H1 (cell line): ENCODE measurements at regions not wholly inside any gene's neighbourhood (a gene's known extent, or its start where the extent isn't known, plus 50 kb on each side); places are given as distances from the start of the nearest gene placed in this dataset.

Experiments
- CTCF ChIA-PET: fragments of 300-600 bp; sonication (Branson Sonifier 250); formaldehyde crosslinking; loops from one replicate; lab custom pipeline; 2021; ENCODE audit not compliant: partially characterized antibody; lab: Charles Lee
- POLR2A ChIA-PET: fragments of 300-600 bp; sonication (Branson Sonifier 250); formaldehyde crosslinking; loops from one replicate; lab custom pipeline; 2021; ENCODE audit warnings: inconsistent platforms; ENCODE audit not compliant: partially characterized antibody; lab: Charles Lee
- DNase-seq, 2 experiments: peaks; one replicate each; pipeline versions ENCODE4 v3.0.0 to v3.0.0-alpha.2; 2010 to 2022; ENCODE audit warnings: low spot score in 2 of 2, low read depth in 1 of 2, mixed read lengths in 1 of 2
- FAIRE-seq: peaks from 2 replicates; lab custom pipeline; 2011; peaks lifted over from hg19 to GRCh38; lab: Jason Lieb, UNC
- H2AFZ ChIP-seq: 2 replicates; pipeline ENCODE4 v1.8.1; 2012; ENCODE audit warnings: low read length, inconsistent platforms
- H2AK5ac ChIP-seq: 2 replicates; pipeline ENCODE4 v1.6.1; 2013; ENCODE audit warnings: low read depth, low read length
- H2BK120ac ChIP-seq: replicated peaks from 2 replicates; pipeline ENCODE3; 2013; ENCODE audit warnings: low read depth, low read length, inconsistent platforms
- H2BK12ac ChIP-seq: 2 replicates; pipeline ENCODE4 v1.6.1; 2013; ENCODE audit warnings: low read depth, low read length
- H2BK15ac ChIP-seq: 2 replicates; pipeline ENCODE4 v1.6.1; 2013; ENCODE audit warnings: low read length
- H2BK20ac ChIP-seq: 2 replicates; pipeline ENCODE4 v1.6.1; 2013; ENCODE audit warnings: low read length
- H2BK5ac ChIP-seq: 2 replicates; pipeline ENCODE4 v1.6.1; 2013; ENCODE audit warnings: low read depth, low read length
- H3K14ac ChIP-seq: 2 replicates; pipeline ENCODE4 v1.6.1; 2013; ENCODE audit warnings: inconsistent platforms; ENCODE audit not compliant: insufficient read length
- H3K18ac ChIP-seq: 2 replicates; pipeline ENCODE4 v1.6.1; 2013; ENCODE audit warnings: low read length; ENCODE audit errors: extremely low read depth
- H3K23ac ChIP-seq: 2 replicates; pipeline ENCODE4 v1.6.1; 2013; ENCODE audit warnings: inconsistent platforms; ENCODE audit not compliant: insufficient read length
- H3K23me2 ChIP-seq: 2 replicates; pipeline ENCODE4 v1.6.1; 2013; ENCODE audit warnings: low read depth, low read length
- H3K27ac ChIP-seq: 2 replicates; pipeline ENCODE4 v1.6.1; 2011; ENCODE audit warnings: low read depth, low read length, inconsistent platforms
- H3K27me3 ChIP-seq, 4 experiments: replicated peaks in 1 of 4; 1 replicate in 1 of 4; 2 replicates in 3 of 4; pipeline versions ENCODE4 v1.6.1 to v1.8.1; 2011 to 2013; ENCODE audit warnings: low read length in 3 of 4, mild to moderate bottlenecking in 3 of 4, inconsistent platforms in 2 of 4, mixed read lengths in 2 of 4, moderate library complexity in 1 of 4; ENCODE audit not compliant: control insufficient read depth in 3 of 4, insufficient read depth in 3 of 4; ENCODE audit errors: extremely low read depth in 1 of 4
- H3K36me3 ChIP-seq, 4 experiments: 2 replicates each; pipeline versions ENCODE4 v1.6.1 to v1.8.1; 2011 to 2013; ENCODE audit warnings: mild to moderate bottlenecking in 4 of 4, low read length in 3 of 4, moderate library complexity in 2 of 4, control low read depth in 1 of 4, inconsistent platforms in 1 of 4; ENCODE audit not compliant: insufficient read depth in 4 of 4, control insufficient read depth in 2 of 4
- H3K4ac ChIP-seq: replicated peaks from 2 replicates; pipeline ENCODE3; 2013; ENCODE audit warnings: low read length, low read depth, mixed read lengths, inconsistent platforms; ENCODE audit not compliant: insufficient read length
- H3K4me1 ChIP-seq, 4 experiments: replicated peaks in 1 of 4; 1 replicate in 1 of 4; 2 replicates in 3 of 4; pipeline versions ENCODE4 v1.6.1 to v1.8.1; 2011 to 2013; ENCODE audit warnings: low read length in 3 of 4, inconsistent platforms in 2 of 4, mixed read lengths in 1 of 4; ENCODE audit not compliant: insufficient read depth in 4 of 4, control insufficient read depth in 3 of 4
- H3K4me2 ChIP-seq, 2 experiments: 2 replicates each; pipeline versions ENCODE4 v1.6.1 to v1.8.1; 2011 to 2013; ENCODE audit warnings: low read depth in 2 of 2, low read length in 2 of 2, control low read depth in 1 of 2, inconsistent platforms in 1 of 2, mild to moderate bottlenecking in 1 of 2; ENCODE audit not compliant: insufficient read depth in 1 of 2
- H3K4me3 ChIP-seq, 4 experiments: fragments of 200-600, 300-600 bp in 1 of 4; sonication (generic), shearing (Covaris generic), sonication (Bioruptor Twin) in 1 of 4; 2 replicates each; pipeline versions ENCODE4 v1.5.1 to v1.8.1; 2011 to 2016; ENCODE audit warnings: low read length in 4 of 4, low read depth in 3 of 4, control low read depth in 2 of 4, inconsistent platforms in 2 of 4, mild to moderate bottlenecking in 2 of 4, mixed read lengths in 1 of 4, moderate library complexity in 1 of 4; ENCODE audit not compliant: insufficient read depth in 2 of 4; ENCODE audit errors: extremely low read depth in 1 of 4
- H3K56ac ChIP-seq: replicated peaks from 2 replicates; pipeline ENCODE3; 2013; ENCODE audit warnings: low read depth, mild to moderate bottlenecking, mixed read lengths, low read length, inconsistent platforms; ENCODE audit not compliant: insufficient read length
- H3K79me1 ChIP-seq: 2 replicates; pipeline ENCODE4 v1.6.1; 2013; ENCODE audit warnings: low read depth, low read length, control low read depth
- H3K79me2 ChIP-seq, 2 experiments: 2 replicates each; pipeline versions ENCODE4 v1.6.1 to v1.8.1; 2012 to 2013; ENCODE audit warnings: low read length in 2 of 2, mild to moderate bottlenecking in 2 of 2, inconsistent platforms in 1 of 2; ENCODE audit not compliant: insufficient read depth in 2 of 2, control insufficient read depth in 1 of 2
- H3K9ac ChIP-seq, 4 experiments: replicated peaks in 1 of 4; 1 replicate in 1 of 4; 2 replicates in 3 of 4; pipeline versions ENCODE4 v1.6.1 to v1.8.1; 2011 to 2013; ENCODE audit warnings: low read depth in 3 of 4, low read length in 3 of 4, control low read depth in 2 of 4, mild to moderate bottlenecking in 2 of 4, moderate library complexity in 2 of 4, inconsistent platforms in 1 of 4; ENCODE audit errors: extremely low read depth in 1 of 4
- H3K9me3 ChIP-seq, 2 experiments: 2 replicates each; pipeline versions ENCODE4 v1.6.1 to v1.8.1; 2012 to 2013; ENCODE audit warnings: mild to moderate bottlenecking in 2 of 2, moderate library complexity in 2 of 2, control low read depth in 1 of 2, inconsistent platforms in 1 of 2, low read depth in 1 of 2, low read length in 1 of 2, mixed read lengths in 1 of 2; ENCODE audit not compliant: insufficient read depth in 2 of 2
- H4K20me1 ChIP-seq, 2 experiments: replicated peaks in 1 of 2; 2 replicates each; pipeline versions ENCODE3 to v1.8.1; 2011 to 2013; ENCODE audit warnings: inconsistent platforms in 2 of 2, low read length in 2 of 2, mild to moderate bottlenecking in 1 of 2; ENCODE audit not compliant: insufficient read depth in 2 of 2, control insufficient read depth in 1 of 2
- H4K5ac ChIP-seq: 2 replicates; pipeline ENCODE4 v1.6.1; 2013; ENCODE audit warnings: low read length, low read depth, mixed read lengths, inconsistent platforms; ENCODE audit not compliant: insufficient read length
- H4K8ac ChIP-seq: 2 replicates; pipeline ENCODE4 v1.8.0; 2013; ENCODE audit warnings: mild to moderate bottlenecking, moderate library complexity, low read length, inconsistent platforms; ENCODE audit not compliant: insufficient read depth; ENCODE audit errors: extremely low read depth
- H4K91ac ChIP-seq: replicated peaks from 2 replicates; pipeline ENCODE3; 2013; ENCODE audit warnings: low read length, mixed read lengths, inconsistent platforms; ENCODE audit not compliant: insufficient read length
- CBX5 ChIP-seq: fragments of 300-800, 300-1000 bp; sonication (generic); IDR thresholded peaks from 2 replicates; pipeline ENCODE4 v1.7.1; 2016; ENCODE audit warnings: antibody characterized with exemption, low read length, low read depth
- CHD1 ChIP-seq: IDR thresholded peaks from 2 replicates; pipeline ENCODE4 v1.6.1; 2012; ENCODE audit warnings: low read depth, low read length, improper control_type of control experiment
- GTF2F1 ChIP-seq: IDR thresholded peaks from 2 replicates; pipeline ENCODE4 v1.6.1; 2012; ENCODE audit warnings: low read depth, low read length, improper control_type of control experiment, borderline replicate concordance
- JUN ChIP-seq: IDR thresholded peaks from 2 replicates; pipeline ENCODE4 v1.6.1; 2011; ENCODE audit warnings: low read depth, mild to moderate bottlenecking, improper control_type of control experiment, low read length
- PHF8 ChIP-seq: fragments of 200-600 bp; sonication (generic); conservative IDR thresholded peaks from 2 replicates; pipeline ENCODE4 v1.7.1; 2012; ENCODE audit warnings: low read depth, mild to moderate bottlenecking, inconsistent platforms, low read length, moderate library complexity
- POLR2AphosphoS5 ChIP-seq: IDR thresholded peaks from 2 replicates; pipeline ENCODE4 v1.6.1; 2011; ENCODE audit warnings: low read depth, low read length
- TBP ChIP-seq: IDR thresholded peaks from 2 replicates; pipeline ENCODE4 v1.6.1; 2011; ENCODE audit warnings: low read depth, low read length, improper control_type of control experiment
- TCF12 ChIP-seq: IDR thresholded peaks from 2 replicates; pipeline ENCODE4 v1.6.1; 2011; ENCODE audit warnings: low read depth, mild to moderate bottlenecking, low read length
- USF2 ChIP-seq: IDR thresholded peaks from 2 replicates; pipeline ENCODE4 v1.6.1; 2011; ENCODE audit warnings: low read length, improper control_type of control experiment
- WGBS, 2 experiments: shearing (Covaris generic) in 1 of 2; methylation state at CpG; one replicate each; pipeline versions ENCODE4 v1.1.6 to v1.1.7; 2013 to 2015; ENCODE audit warnings: low lambda C conversion rate in 2 of 2, mixed read lengths in 2 of 2, inconsistent platforms in 1 of 2, low coverage in 1 of 2, missing lambda C conversion rate in 1 of 2; ENCODE audit not compliant: insufficient replicate concordance in 2 of 2, insufficient coverage in 1 of 2, insufficient read length in 1 of 2; ENCODE audit errors: extremely low coverage in 1 of 2, missing lambda C conversion rate in 1 of 2; 5-methylcytosine and 5-hydroxymethylcytosine counted together

- WGBS, 2 experiments, result 86% methylated on average over 10 of the region's 11 CpGs; no CpG with 5 or more reads in 1 of the 2 experiments
- FAIRE-seq, result no peak
- no peak overlapping the region for H3K23ac ChIP-seq
- H3K56ac ChIP-seq, result no peak overlapping the region
- H3K9me3 ChIP-seq, result peaks cover 5% of the 10 kb centered on the region in 2 experiments; a peak in 2 of 4 replicates
- H3K4me3 ChIP-seq, result no peak overlapping the region
- H3K23me2 ChIP-seq, result peaks cover 3% of the 10 kb centered on the region; the same call in 1 of the 2 replicates
- H2BK12ac ChIP-seq, result no peak overlapping the region
- H3K18ac ChIP-seq, result no peak overlapping the region
- no peak overlapping the region for H3K27ac ChIP-seq
- H2AK5ac ChIP-seq, result no peak overlapping the region
- no peaks in the 10 kb centered on the region for H3K79me2 ChIP-seq
- no peak for TF ChIP-seq TBP
- TF ChIP-seq PHF8, result no peak
- TF ChIP-seq JUN, result no peak
- TF ChIP-seq USF2, result no peak
- no peak for TF ChIP-seq CHD1
- no peak for TF ChIP-seq GTF2F1
- no peak for TF ChIP-seq CBX5
- TF ChIP-seq TCF12, result no peak
- no peak for TF ChIP-seq POLR2AphosphoS5
- TF ChIP-seq, all 59 proteins: peak for 0
- H3K9ac ChIP-seq, result no peak overlapping the region
- no peak overlapping the region for H3K4me2 ChIP-seq
- no peak overlapping the region for H3K4ac ChIP-seq
- no peaks in the 10 kb centered on the region for H3K36me3 ChIP-seq
- no peaks in the 10 kb centered on the region for H4K20me1 ChIP-seq
- no peak overlapping the region for H2BK5ac ChIP-seq
- ChIA-PET CTCF (interaction anchor here (0.7 kb wide), 1 partner anchor 52 kb away, joined by 3 read pairs; no protein-coding TSS in a partner anchor), POLR2A (no interaction called here)
- no peak overlapping the region for H2BK15ac ChIP-seq
- H4K8ac ChIP-seq, result no peak overlapping the region
- H4K5ac ChIP-seq, result no peak overlapping the region
- no peak overlapping the region for H2BK120ac ChIP-seq
- H2BK20ac ChIP-seq, result no peak overlapping the region
- H4K91ac ChIP-seq, result no peak overlapping the region
- H3K4me1 ChIP-seq, result no peaks in the 10 kb centered on the region
- no peak for DNase-seq
- H3K14ac ChIP-seq, result no peak overlapping the region
- H2AFZ ChIP-seq, result no peak overlapping the region
- no peaks in the 10 kb centered on the region for H3K79me1 ChIP-seq
- H3K27me3 ChIP-seq, result no peaks in the 10 kb centered on the region
Observed at GRCh38 chr22:49255154-49255553, 572.5 kb downstream of the BRD1 start.
